HEK293 (cell line): ENCODE measurements at regions not wholly inside any gene's neighbourhood (a gene's known extent, or its start where the extent isn't known, plus 50 kb on each side); places are given as distances from the start of the nearest gene placed in this dataset.

Experiments used
- KLF1 ChIP-seq: fragments of 450-650 bp; formaldehyde crosslinking; IDR thresholded peaks from 2 replicates; pipeline ENCODE4 v1.5.1; 2016; ENCODE audit warnings: missing biosample characterization, missing genetic modification characterization
- KLF8 ChIP-seq: fragments of 450-650 bp; formaldehyde crosslinking; IDR thresholded peaks from 2 replicates; pipeline ENCODE4 v1.5.1; 2016; ENCODE audit warnings: missing biosample characterization, missing genetic modification characterization
- ZEB2 ChIP-seq: fragments of 450-650 bp; formaldehyde crosslinking; IDR thresholded peaks from 2 replicates; pipeline ENCODE4 v1.5.1; 2016; ENCODE audit warnings: missing biosample characterization, missing genetic modification characterization
- ZNF24 ChIP-seq: fragments of 450-650 bp; formaldehyde crosslinking; IDR thresholded peaks from 2 replicates; pipeline ENCODE4 v1.5.1; 2016; ENCODE audit warnings: missing biosample characterization, missing genetic modification characterization
- ZNF248 ChIP-seq: fragments of 450-650 bp; formaldehyde crosslinking; IDR thresholded peaks from 2 replicates; pipeline ENCODE4 v1.5.1; 2017; ENCODE audit warnings: missing biosample characterization, missing genetic modification characterization
- ZNF280D ChIP-seq: fragments of 450-650 bp; formaldehyde crosslinking; IDR thresholded peaks from 2 replicates; pipeline ENCODE4 v1.5.1; 2016; ENCODE audit warnings: missing biosample characterization, missing genetic modification characterization
- ZNF341 ChIP-seq: fragments of 450-650 bp; formaldehyde crosslinking; IDR thresholded peaks from 2 replicates; pipeline ENCODE4; 2016; ENCODE audit warnings: low read depth, missing biosample characterization, missing genetic modification characterization
- ZNF596 ChIP-seq: fragments of 450-650 bp; IDR thresholded peaks from 2 replicates; pipeline ENCODE4 v1.5.0; 2018; ENCODE audit warnings: missing biosample characterization, mild to moderate bottlenecking, missing genetic modification characterization, moderate library complexity
- ZNF830 ChIP-seq: fragments of 450-650 bp; IDR thresholded peaks from 2 replicates; pipeline ENCODE4 v1.5.0; 2018; ENCODE audit warnings: missing biosample characterization, missing genetic modification characterization, low read depth, mild to moderate bottlenecking, moderate library complexity
- TF ChIP-seq, protein P1 (sequence below): fragments of 450-650 bp; formaldehyde crosslinking; IDR thresholded peaks from 2 replicates; pipeline ENCODE4 v1.5.1; 2016; ENCODE audit warnings: missing biosample characterization, missing genetic modification characterization
- TF ChIP-seq, protein P2 (sequence below): fragments of 450-650 bp; formaldehyde crosslinking; IDR thresholded peaks from 2 replicates; pipeline ENCODE4 v1.5.1; 2017; ENCODE audit warnings: missing biosample characterization, missing genetic modification characterization

- TF ChIP-seq ZNF24 (tag by site-specific recombination) (no peak), KLF8 (no peak), ZNF248 (tag by site-specific recombination) (no peak), ZNF596 (tag by site-specific recombination) (no peak), ZNF830 (no peak), ZNF341 (tag by site-specific recombination) (no peak), ZNF280D (no peak), KLF1 (no peak), ZEB2 (tag by site-specific recombination) (no peak)
- TF ChIP-seq, protein P1, sequence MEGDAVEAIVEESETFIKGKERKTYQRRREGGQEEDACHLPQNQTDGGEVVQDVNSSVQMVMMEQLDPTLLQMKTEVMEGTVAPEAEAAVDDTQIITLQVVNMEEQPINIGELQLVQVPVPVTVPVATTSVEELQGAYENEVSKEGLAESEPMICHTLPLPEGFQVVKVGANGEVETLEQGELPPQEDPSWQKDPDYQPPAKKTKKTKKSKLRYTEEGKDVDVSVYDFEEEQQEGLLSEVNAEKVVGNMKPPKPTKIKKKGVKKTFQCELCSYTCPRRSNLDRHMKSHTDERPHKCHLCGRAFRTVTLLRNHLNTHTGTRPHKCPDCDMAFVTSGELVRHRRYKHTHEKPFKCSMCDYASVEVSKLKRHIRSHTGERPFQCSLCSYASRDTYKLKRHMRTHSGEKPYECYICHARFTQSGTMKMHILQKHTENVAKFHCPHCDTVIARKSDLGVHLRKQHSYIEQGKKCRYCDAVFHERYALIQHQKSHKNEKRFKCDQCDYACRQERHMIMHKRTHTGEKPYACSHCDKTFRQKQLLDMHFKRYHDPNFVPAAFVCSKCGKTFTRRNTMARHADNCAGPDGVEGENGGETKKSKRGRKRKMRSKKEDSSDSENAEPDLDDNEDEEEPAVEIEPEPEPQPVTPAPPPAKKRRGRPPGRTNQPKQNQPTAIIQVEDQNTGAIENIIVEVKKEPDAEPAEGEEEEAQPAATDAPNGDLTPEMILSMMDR (tag by site-specific recombination), result no peak
- TF ChIP-seq, protein P2, sequence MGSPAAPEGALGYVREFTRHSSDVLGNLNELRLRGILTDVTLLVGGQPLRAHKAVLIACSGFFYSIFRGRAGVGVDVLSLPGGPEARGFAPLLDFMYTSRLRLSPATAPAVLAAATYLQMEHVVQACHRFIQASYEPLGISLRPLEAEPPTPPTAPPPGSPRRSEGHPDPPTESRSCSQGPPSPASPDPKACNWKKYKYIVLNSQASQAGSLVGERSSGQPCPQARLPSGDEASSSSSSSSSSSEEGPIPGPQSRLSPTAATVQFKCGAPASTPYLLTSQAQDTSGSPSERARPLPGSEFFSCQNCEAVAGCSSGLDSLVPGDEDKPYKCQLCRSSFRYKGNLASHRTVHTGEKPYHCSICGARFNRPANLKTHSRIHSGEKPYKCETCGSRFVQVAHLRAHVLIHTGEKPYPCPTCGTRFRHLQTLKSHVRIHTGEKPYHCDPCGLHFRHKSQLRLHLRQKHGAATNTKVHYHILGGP, result no peak
Measured at GRCh38 chr2:162917626-162918025, 79.1 kb upstream of the KCNH7 start.
